ENCODE measurements at regions not wholly inside any gene's neighbourhood (a gene's known extent, or its start where the extent isn't known, plus 50 kb on each side); places are given as distances from the start of the nearest gene placed in this dataset.

DNA sequence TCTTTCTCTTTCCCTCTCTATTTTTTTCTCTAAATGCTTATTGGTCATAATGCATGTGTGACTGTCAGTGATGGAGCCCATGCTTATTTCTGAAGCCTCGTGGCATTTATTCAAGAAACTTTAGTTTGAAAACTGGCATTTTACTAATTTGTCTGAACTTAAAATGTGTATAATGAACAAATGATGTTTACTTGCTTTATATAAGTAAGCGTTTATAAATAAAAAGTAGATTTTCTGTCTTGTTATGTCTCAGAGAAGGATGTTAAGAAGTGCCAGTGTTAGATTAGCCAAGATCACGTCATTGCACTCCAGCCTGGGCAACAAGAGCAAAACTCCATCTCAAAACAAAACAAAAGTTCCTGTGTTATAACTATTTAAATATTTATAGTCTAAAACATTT is 1568.1 kb downstream of the EFNB2 start:
- TF ChIP-seq SAP30 (IDR thresholded peaks at IDR 0.05; ENCODE audit: insufficient read depth, insufficient replicate concordance, low read length) (no peak), GTF2F1 (IDR thresholded peaks at IDR 0.05; ENCODE audit: borderline replicate concordance, low read depth, low read length) (no peak), CTCF (IDR thresholded peaks at IDR 0.05; ENCODE audit: control extremely low read depth in 1 of 3, insufficient read depth in 1 of 3, low read depth in 1 of 3, low read length in 3 of 3) (no peak), POLR2A (IDR thresholded peaks at IDR 0.05; ENCODE audit: control extremely low read depth in 1 of 2, low read depth in 2 of 2, low read length in 2 of 2) (no peak), CBX8 (IDR thresholded peaks at IDR 0.05; ENCODE audit: borderline replicate concordance, low read depth, low read length) (no peak), MAX (IDR thresholded peaks at IDR 0.05) (no peak), BCL11A (IDR thresholded peaks at IDR 0.05; ENCODE audit: low read depth in 2 of 2, low read length in 2 of 2) (no peak)
- TF ChIP-seq, protein P1, sequence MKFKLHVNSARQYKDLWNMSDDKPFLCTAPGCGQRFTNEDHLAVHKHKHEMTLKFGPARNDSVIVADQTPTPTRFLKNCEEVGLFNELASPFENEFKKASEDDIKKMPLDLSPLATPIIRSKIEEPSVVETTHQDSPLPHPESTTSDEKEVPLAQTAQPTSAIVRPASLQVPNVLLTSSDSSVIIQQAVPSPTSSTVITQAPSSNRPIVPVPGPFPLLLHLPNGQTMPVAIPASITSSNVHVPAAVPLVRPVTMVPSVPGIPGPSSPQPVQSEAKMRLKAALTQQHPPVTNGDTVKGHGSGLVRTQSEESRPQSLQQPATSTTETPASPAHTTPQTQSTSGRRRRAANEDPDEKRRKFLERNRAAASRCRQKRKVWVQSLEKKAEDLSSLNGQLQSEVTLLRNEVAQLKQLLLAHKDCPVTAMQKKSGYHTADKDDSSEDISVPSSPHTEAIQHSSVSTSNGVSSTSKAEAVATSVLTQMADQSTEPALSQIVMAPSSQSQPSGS (IDR thresholded peaks at IDR 0.05; ENCODE audit: low read length): no peak
